Stimulated activated naive B cell treated with anti-CD40 and anti-IgM and Interleukin-4, amounts not matched to agents 10 μg/mL and 1 μg/mL and 100 μg/mL, for 72 hours (primary cell): ENCODE measurements at regions not wholly inside any gene's neighbourhood (a gene's known extent, or its start where the extent isn't known, plus 50 kb on each side); places are given as distances from the start of the nearest gene placed in this dataset.
A peak's percentile ranks its signal among the peaks of the same experiment; 100 is the strongest.

ENCODE experiments used
- ATAC-seq, 2 donors: fragments of 150-1000 bp; cut with Tn5 transposase; replicated peaks; 2 replicates each; pipeline ENCODE4 v1.10.0; 2021; ENCODE audit warnings: moderate library complexity in 1 of 2
- DNase-seq: peaks from one replicate; pipeline ENCODE4 v3.0.0; 2021
- H3K27ac Mint-ChIP-seq: one replicate; pipeline ENCODE4 v1.8.0; 2022; ENCODE audit warnings: mild to moderate bottlenecking, mixed read lengths
- H3K27me3 Mint-ChIP-seq, 2 donors: one replicate each; pipeline ENCODE4 v1.8.0; 2022; ENCODE audit warnings: mixed read lengths in 2 of 2
- H3K36me3 Mint-ChIP-seq, 2 donors: one replicate each; pipeline ENCODE4 v1.8.0; 2022; ENCODE audit warnings: mixed read lengths in 2 of 2, mild to moderate bottlenecking in 1 of 2
- H3K4me1 Mint-ChIP-seq, 2 donors: one replicate each; pipeline ENCODE4 v1.8.0; 2022; ENCODE audit warnings: mixed read lengths in 2 of 2, mild to moderate bottlenecking in 1 of 2
- H3K4me3 Mint-ChIP-seq, 2 donors: one replicate each; pipeline ENCODE4 v1.8.0; 2022; ENCODE audit warnings: mild to moderate bottlenecking in 2 of 2, mixed read lengths in 2 of 2, moderate library complexity in 1 of 2
- H3K9me3 Mint-ChIP-seq, 2 donors: one replicate each; pipeline ENCODE4 v1.8.0; 2022; ENCODE audit warnings: mixed read lengths in 2 of 2, mild to moderate bottlenecking in 1 of 2

DNA sequence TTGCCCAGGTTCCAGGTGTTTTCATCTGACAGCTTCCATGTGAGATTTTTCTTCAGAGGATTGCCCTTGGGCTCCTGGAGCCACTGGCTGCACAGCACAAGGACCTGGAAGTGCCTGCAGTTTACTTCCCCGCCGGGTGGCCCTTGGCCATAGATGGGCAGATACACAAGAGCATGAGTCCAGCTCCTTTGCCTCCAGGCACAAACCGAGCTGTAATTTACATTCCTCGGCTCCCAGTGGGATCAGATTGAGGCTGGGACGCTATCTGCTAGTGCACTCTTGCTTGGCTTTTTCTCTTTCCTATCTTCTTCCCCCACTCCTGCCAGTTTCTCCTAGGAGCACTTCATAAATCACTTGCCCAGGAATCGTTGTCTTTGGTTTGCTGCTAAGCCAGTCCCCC is 85.4 kb upstream of the RALY start:
- H3K27me3 Mint-ChIP-seq: peaks cover 4 to 15% of the 10 kb centered on the region in 2 donors
- H3K27ac Mint-ChIP-seq: no peak overlapping the region
- no peak for ATAC-seq
- H3K36me3 Mint-ChIP-seq: no peaks in the 10 kb centered on the region
- DNase-seq: no peak
- no peak overlapping the region for H3K4me3 Mint-ChIP-seq
- no peaks in the 10 kb centered on the region for H3K9me3 Mint-ChIP-seq
- peaks cover 0 to 2% of the 10 kb centered on the region in 2 donors for H3K4me1 Mint-ChIP-seq

DNA sequence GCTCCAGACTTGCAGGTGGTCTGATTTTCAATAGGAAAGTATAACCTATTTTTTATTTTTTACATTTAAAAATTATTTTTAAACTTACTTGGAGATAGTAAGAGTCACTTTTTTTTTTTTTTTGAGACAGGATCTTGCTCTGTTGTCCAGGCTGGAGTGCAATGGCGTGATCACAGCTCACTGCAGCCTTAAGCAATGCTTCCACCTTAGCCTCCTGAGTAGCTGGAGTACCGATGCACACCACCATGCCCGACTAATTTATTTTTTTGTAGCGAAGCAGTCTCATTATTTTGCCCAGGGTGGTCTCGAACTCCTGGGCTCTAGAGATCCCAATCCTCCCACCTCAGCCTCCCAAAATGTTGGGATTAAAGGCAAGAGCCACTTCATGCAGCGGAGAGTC is 84.8 kb upstream of the RALY start:
- no peak for DNase-seq
- Mint-ChIP-seq H3K36me3 (no peaks in the 10 kb centered on the region), H3K9me3 (no peaks in the 10 kb centered on the region), H3K4me1 (peaks cover 0 to 2% of the 10 kb centered on the region in 2 donors), H3K27me3 (peaks cover 4 to 15% of the 10 kb centered on the region in 2 donors), H3K27ac (no peak overlapping the region), H3K4me3 (no peak overlapping the region)
- ATAC-seq: no peak

DNA sequence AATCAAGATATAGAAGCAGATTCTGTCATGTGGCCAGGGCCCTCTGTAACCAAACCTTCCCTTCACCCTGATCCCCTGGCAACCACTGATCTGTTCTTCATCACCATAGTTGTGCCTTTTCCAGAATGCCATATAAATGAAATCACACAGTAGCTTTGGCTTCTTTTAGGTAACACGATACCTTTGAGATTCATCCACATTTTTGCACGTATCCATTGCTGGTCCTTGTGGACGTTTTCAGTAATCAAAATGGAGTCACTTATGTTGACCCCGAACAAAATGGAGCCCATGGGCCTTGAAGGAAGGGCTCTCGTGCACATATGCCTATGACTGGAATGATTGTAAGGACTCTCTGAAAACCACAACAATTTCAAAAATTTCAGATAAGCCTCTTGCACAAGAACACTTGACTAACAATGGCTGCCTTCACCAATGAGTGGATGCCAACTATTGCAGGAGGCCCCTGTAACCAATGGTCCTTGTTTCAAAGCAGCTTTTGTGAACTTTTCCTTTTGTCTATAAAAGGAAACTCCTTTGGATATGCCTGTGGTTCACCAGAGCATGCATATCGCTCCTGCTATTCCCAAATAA is 84.3 kb upstream of the RALY start:
- DNase-seq (no peak), ATAC-seq (no peak)
- Mint-ChIP-seq H3K27me3 (peaks cover 4 to 15% of the 10 kb centered on the region in 2 donors), H3K4me3 (no peak overlapping the region), H3K36me3 (no peaks in the 10 kb centered on the region), H3K9me3 (no peaks in the 10 kb centered on the region), H3K27ac (no peak overlapping the region), H3K4me1 (peaks cover 0 to 2% of the 10 kb centered on the region in 2 donors)

DNA sequence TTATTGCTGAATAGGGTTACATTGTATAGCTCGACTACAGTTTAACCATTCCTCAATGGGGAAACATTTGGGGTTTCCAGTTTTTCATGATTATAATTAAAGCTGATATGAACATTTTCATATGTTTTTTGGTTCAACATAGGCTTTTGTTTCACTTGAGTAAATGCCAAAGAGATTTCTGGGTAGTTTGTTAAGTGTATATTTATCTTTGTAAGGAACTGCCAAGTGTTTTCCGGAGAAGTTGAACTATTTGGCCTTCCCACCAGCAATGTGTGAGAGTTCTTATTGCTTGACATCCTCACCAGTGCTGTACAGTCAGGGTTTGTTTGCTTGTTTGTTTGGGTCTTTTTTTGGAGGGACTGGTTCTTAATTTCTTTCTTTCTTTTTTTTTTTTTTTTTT is 83.7 kb upstream of the RALY start:
- no peak for DNase-seq
- H3K4me1 Mint-ChIP-seq: peaks cover 0 to 2% of the 10 kb centered on the region in 2 donors
- no peak overlapping the region for H3K27ac Mint-ChIP-seq
- ATAC-seq: no peak
- peaks cover 4 to 15% of the 10 kb centered on the region in 2 donors for H3K27me3 Mint-ChIP-seq
- no peak overlapping the region for H3K4me3 Mint-ChIP-seq
- no peaks in the 10 kb centered on the region for H3K36me3 Mint-ChIP-seq
- H3K9me3 Mint-ChIP-seq: no peaks in the 10 kb centered on the region

DNA sequence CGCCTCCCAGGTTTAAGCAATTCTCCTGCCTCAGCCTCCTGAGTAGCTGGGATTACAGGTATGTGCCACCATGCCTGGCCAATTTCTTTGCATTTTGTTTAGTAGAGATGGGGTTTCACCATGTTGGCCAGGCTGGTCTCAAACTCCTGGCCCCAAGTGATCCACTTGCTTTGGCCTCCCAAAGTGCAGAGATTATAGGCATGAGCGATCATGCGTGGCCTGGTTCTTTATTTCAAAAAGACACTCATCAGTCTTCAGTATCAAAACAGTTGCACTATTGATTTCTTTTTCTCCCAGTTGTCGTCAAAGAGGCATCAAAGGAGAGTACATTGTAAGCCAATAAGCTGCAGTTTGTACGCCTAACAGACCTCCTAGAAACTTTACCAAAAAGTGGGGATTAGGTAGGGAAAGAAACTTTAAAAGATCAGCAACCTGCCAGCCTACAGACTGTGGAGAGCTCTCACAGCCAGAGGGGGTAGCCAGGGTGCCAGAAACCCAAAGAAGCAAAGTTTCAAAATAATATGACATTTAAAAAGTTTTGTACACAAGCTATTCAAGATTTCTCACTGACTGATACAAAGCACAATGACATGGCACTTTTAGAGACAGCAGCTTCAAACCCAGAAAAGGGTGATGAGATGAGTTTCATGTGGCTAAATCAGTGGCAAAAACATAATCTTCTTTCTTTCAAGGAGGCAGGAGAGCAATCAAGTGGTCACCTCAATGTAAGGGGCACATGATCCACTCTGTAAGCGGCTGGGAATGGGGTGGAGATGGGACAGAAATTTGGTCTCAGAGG is 83.0 kb upstream of the RALY start:
- H3K36me3 Mint-ChIP-seq: no peaks in the 10 kb centered on the region
- H3K4me1 Mint-ChIP-seq: peaks cover 0 to 2% of the 10 kb centered on the region in 2 donors
- H3K27me3 Mint-ChIP-seq: peaks cover 4 to 15% of the 10 kb centered on the region in 2 donors
- H3K27ac Mint-ChIP-seq: no peak overlapping the region
- ATAC-seq (no peak), DNase-seq (no peak)
- H3K9me3 Mint-ChIP-seq: no peaks in the 10 kb centered on the region
- no peak overlapping the region for H3K4me3 Mint-ChIP-seq

DNA sequence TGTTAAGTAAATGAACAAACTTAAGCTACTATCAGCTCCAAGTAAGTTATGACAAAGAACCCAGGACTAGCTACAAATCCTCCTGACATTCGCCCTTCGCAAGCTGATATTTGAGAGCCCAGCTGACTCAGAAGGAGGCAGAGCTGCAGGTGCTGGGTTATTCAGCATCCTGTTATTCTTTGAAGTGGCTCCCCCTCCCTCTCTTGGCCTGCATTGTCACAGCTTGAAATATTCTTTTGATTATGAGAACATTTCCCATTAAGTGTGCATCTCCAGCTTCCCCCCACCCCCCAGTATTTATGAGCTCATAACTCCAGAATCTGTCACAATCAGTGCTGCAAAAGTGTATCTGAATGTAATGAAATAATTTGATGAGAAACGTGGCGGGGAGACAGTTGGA is 78.8 kb upstream of the RALY start:
- no peak overlapping the region for H3K27ac Mint-ChIP-seq
- H3K36me3 Mint-ChIP-seq: no peaks in the 10 kb centered on the region
- no peak for DNase-seq
- no peaks in the 10 kb centered on the region for H3K27me3 Mint-ChIP-seq
- H3K4me3 Mint-ChIP-seq: no peak overlapping the region
- no peak for ATAC-seq
- H3K9me3 Mint-ChIP-seq: no peaks in the 10 kb centered on the region
- H3K4me1 Mint-ChIP-seq: peaks cover 0 to 7% of the 10 kb centered on the region in 2 donors

DNA sequence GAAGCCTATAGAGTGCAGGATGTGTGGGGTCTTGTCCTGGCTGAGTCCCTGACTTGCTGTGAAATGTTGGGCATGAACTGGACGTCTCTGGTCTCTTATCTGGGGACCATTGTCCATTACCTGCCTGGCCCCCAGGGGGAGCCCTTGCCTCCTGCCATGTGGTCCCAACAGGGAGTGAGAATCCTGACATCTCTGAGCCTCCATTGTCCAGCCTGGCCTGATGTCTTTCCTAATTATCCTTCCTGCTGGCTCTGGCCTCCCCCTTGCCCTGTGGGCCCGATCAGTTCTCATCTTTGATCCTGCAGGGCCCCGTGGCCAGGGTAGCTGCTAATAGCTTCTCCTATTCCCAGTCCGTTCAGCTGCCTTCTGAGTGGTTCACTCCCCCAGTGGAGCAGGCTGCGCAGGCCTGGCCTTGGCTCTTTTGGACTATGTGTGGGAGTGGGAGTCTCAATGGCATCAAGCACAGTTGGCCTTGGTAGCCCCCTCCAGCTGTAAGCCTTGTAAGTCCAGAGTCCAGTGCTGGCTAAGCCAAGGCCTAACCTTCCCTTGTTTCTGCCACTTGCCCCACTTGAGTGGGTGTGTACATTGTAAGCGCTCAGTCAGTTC is 77.9 kb upstream of the RALY start:
- ATAC-seq (peak; percentile 42 to 46), DNase-seq (peak; percentile 4)
- peaks cover 0 to 4% of the 10 kb centered on the region in 2 donors for H3K27me3 Mint-ChIP-seq
- peaks cover 0 to 7% of the 10 kb centered on the region in 2 donors for H3K4me1 Mint-ChIP-seq
- H3K9me3 Mint-ChIP-seq: no peaks in the 10 kb centered on the region
- H3K27ac Mint-ChIP-seq: no peak overlapping the region
- H3K4me3 Mint-ChIP-seq: no peak overlapping the region
- no peaks in the 10 kb centered on the region for H3K36me3 Mint-ChIP-seq

DNA sequence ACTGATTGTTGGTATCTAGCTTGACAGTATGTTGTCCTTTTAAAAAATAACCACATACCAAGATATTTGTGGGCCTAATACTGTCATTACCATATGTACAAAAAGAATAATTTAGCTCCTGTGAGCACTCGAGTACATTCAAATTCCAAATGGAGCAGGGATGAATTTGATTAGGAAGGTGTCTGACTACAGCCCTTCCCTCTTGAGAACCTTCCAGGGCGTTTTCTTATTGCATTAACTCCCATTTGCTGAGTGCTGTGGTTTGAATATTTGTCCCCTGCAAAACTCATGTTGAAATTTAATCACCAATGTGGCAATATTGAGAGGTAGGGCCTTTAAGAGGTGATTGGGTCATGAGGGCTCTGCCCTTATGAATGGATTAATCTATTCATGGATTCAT is 76.9 kb upstream of the RALY start:
- H3K36me3 Mint-ChIP-seq: no peaks in the 10 kb centered on the region
- peaks cover 0 to 5% of the 10 kb centered on the region in 2 donors for H3K4me1 Mint-ChIP-seq
- no peak overlapping the region for H3K4me3 Mint-ChIP-seq
- H3K9me3 Mint-ChIP-seq: no peaks in the 10 kb centered on the region
- no peak overlapping the region for H3K27ac Mint-ChIP-seq
- H3K27me3 Mint-ChIP-seq: peaks cover 0 to 4% of the 10 kb centered on the region in 2 donors
- no peak for DNase-seq
- ATAC-seq: no peak

DNA sequence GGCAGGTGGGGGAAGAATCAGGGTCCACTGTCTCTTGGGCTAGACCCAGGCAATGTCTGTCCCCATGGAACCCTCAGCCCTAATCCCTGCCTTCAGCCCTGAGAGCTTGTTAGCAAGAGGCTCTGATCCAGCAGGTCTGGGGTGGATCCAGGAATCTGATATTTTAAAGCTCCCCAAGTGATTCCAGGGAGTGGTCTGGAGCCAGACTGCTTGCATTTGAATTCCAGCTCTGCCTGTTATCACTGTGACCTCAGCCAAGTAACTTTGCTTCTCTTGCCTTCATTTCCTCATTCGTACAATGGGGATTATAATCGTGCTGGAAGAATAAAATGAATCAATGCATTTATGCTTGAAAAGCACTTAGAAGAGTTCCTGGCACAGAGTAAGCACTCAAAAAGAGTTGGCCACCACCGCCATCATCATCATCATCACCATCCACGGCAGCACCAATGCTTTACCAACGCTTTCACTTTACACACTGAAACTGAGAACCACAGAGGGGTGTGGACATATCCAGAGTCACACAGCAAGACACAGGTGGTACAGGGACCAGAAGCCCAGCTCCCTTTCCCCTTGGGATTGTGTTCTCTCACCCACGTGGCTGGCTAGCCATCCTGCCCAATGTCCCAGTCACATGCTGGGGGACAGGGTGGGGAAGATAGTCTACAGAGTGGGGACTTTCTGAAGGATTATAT is 75.7 kb upstream of the RALY start:
- Mint-ChIP-seq H3K4me3 (no peak overlapping the region), H3K9me3 (no peaks in the 10 kb centered on the region), H3K4me1 (peaks cover 0 to 5% of the 10 kb centered on the region in 2 donors), H3K36me3 (no peaks in the 10 kb centered on the region), H3K27ac (no peak overlapping the region), H3K27me3 (peaks cover 0 to 9% of the 10 kb centered on the region in 2 donors)
- ATAC-seq (peak in 1 of 2 donors; percentile 47), DNase-seq (no peak)

DNA sequence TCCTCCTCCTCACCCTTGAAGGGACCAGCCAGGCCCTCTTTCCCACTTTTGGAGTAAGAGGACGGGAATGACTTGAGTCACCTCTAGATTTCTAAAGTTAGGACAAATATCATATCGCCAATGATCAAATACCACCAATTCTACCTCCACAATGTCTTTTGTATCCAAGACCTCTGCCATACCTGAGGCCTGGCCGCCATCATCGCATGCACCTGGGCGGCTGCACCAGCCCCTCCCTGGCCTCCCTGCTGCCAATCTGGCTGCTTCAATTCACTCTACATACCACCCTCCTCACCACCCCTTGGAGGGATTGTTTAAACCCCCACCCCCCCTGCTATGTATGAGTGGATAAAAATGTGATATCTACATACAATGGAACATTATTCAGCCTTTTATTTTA is 75.0 kb upstream of the RALY start:
- Mint-ChIP-seq H3K27ac (no peak overlapping the region), H3K36me3 (no peaks in the 10 kb centered on the region), H3K27me3 (peaks cover 0 to 9% of the 10 kb centered on the region in 2 donors), H3K9me3 (no peaks in the 10 kb centered on the region), H3K4me3 (no peak overlapping the region), H3K4me1 (peaks cover 0 to 5% of the 10 kb centered on the region in 2 donors)
- DNase-seq: no peak
- ATAC-seq: no peak

DNA sequence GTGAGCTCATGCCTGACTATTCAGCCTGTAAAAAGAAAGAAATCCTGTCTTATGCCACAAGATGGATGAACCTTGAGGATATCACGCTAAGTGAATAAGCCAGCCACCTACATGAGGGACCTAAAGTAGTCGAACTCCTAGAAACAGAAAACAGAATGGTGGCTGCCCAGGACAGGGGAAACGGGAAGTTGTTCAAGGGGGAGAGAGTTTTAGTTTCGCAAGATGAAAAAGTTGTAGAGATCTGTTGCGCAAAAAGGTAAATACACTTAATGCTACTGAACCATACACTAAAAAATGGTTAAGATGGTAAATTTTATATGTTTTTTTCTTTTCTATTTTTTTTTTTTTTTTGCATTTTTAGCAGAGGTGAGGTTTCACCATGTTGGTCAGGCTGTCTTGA is 74.1 kb upstream of the RALY start:
- Mint-ChIP-seq H3K9me3 (no peaks in the 10 kb centered on the region), H3K36me3 (no peaks in the 10 kb centered on the region), H3K27ac (no peak overlapping the region), H3K4me3 (no peak overlapping the region), H3K27me3 (peaks cover 0 to 15% of the 10 kb centered on the region in 2 donors), H3K4me1 (peaks cover 0 to 5% of the 10 kb centered on the region in 2 donors)
- DNase-seq (no peak), ATAC-seq (no peak)

DNA sequence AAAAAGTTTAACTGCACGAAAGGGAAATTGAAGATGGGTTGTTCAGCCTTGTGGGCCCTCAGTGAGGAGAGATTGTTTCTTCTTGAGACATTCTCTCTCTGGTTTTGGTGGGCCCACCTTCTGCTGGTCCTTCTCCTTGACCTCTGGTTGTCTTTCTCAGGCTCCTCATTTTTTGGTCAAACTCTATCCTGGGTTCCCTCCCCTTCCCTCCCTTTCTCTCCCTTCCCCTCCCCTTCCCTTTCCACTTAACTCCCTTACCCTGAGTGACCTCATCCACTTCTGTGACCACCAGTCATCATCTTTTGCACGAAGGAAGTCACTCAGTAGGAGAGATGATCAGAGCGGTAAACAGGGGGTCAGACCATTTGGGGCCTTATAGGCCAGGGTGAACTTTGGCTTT is 71.5 kb upstream of the RALY start:
- ATAC-seq (no peak), DNase-seq (no peak)
- no peak overlapping the region for H3K4me3 Mint-ChIP-seq
- peaks cover 0 to 5% of the 10 kb centered on the region in 2 donors for H3K4me1 Mint-ChIP-seq
- H3K27ac Mint-ChIP-seq: no peak overlapping the region
- no peaks in the 10 kb centered on the region for H3K9me3 Mint-ChIP-seq
- peaks cover 0 to 15% of the 10 kb centered on the region in 2 donors for H3K27me3 Mint-ChIP-seq
- no peaks in the 10 kb centered on the region for H3K36me3 Mint-ChIP-seq

DNA sequence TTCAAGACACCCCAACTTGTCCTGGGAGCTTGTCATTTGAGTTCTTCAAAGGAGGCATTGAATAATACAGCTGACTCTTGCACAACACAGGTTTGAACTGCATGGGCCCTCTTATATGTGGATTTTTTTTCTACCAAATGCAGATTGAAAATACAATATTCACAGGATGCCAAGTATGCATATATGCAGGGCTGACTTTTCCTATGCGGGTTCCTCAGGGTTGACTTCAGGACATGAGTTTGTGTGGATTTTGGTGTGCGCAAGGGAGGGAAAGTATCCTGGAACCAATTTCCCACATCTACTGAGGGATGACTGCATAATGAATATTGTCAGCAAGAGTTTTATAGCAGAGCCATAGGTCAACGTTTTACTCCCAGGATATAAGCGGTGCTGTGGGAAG is 70.0 kb upstream of the RALY start:
- Mint-ChIP-seq H3K36me3 (no peaks in the 10 kb centered on the region), H3K4me1 (peaks cover 0 to 2% of the 10 kb centered on the region in 2 donors), H3K27ac (no peak overlapping the region), H3K27me3 (peaks cover 0 to 15% of the 10 kb centered on the region in 2 donors), H3K4me3 (no peak overlapping the region), H3K9me3 (no peaks in the 10 kb centered on the region)
- ATAC-seq: no peak
- no peak for DNase-seq

DNA sequence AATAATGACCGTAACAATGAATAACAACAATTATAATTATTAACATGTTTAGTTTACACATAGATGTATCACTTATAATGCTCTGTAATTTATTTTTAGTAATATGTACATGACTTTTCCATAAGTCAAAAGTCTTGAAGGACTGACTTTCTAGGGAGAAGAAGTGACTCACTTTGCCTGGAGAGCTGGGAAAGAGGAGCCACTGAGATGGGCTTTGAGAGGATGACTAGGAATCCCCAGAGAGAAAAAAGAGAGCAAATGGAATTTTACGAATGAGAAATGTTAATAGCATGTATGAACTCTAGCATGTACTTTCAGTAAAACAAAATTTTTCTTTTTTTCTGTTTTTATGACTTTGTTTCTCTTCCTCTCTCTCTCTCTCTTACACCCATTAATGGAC is 67.8 kb upstream of the RALY start:
- no peaks in the 10 kb centered on the region for H3K4me1 Mint-ChIP-seq

More for the DNA sequence above, 67.8 kb upstream of the RALY start:
- DNase-seq (no peak), ATAC-seq (no peak)
- Mint-ChIP-seq H3K9me3 (no peaks in the 10 kb centered on the region), H3K27ac (no peak overlapping the region), H3K36me3 (no peaks in the 10 kb centered on the region), H3K27me3 (peaks cover 0 to 17% of the 10 kb centered on the region in 2 donors), H3K4me3 (no peak overlapping the region)
